HS-27A (cell line): ENCODE measurements at regions not wholly inside any gene's neighbourhood (a gene's known extent, or its start where the extent isn't known, plus 50 kb on each side); places are given as distances from the start of the nearest gene placed in this dataset.

ENCODE experiments used
- DNase-seq: peaks from one replicate; pipeline ENCODE4 v3.0.0-alpha.2; 2012; ENCODE audit warnings: low read depth, missing footprints

- DNase-seq, result no peak
These were observed 365.7 kb downstream of the GATA3 start for GRCh38 chr10:8420182-8420581.

GRCh38 chr10:8424555-8425211 is 370.2 kb downstream of the GATA3 start:
- DNase-seq, result no peak

GRCh38 chr10:8428654-8429053 is 374.2 kb downstream of the GATA3 start:
- no peak for DNase-seq

GRCh38 chr10:8430321-8430720 is 375.8 kb downstream of the GATA3 start:
- DNase-seq, result no peak

GRCh38 chr10:8431511-8431910 is 377.0 kb downstream of the GATA3 start:
- no peak for DNase-seq

GRCh38 chr10:8435186-8436055 is 380.9 kb downstream of the GATA3 start:
- no peak for DNase-seq

GRCh38 chr10:8437896-8438295 is 383.4 kb downstream of the GATA3 start:
- no peak for DNase-seq

GRCh38 chr10:8438603-8439002 is 384.1 kb downstream of the GATA3 start:
- no peak for DNase-seq

- DNase-seq, result no peak
These were observed 384.6 kb downstream of the GATA3 start for GRCh38 chr10:8439040-8439439.

- no peak for DNase-seq
These were observed 390.1 kb downstream of the GATA3 start for GRCh38 chr10:8444630-8445029.

GRCh38 chr10:8445353-8445752 is 390.9 kb downstream of the GATA3 start:
- DNase-seq, result no peak

GRCh38 chr10:8449909-8450308 is 395.4 kb downstream of the GATA3 start:
- no peak for DNase-seq

GRCh38 chr10:8453587-8453986 is 399.1 kb downstream of the GATA3 start:
- DNase-seq, result no peak

GRCh38 chr10:8454357-8454756 is 399.9 kb downstream of the GATA3 start:
- no peak for DNase-seq

- DNase-seq, result no peak
These were observed 400.7 kb downstream of the GATA3 start for GRCh38 chr10:8455181-8455580.

GRCh38 chr10:8456386-8456785 is 401.9 kb downstream of the GATA3 start:
- no peak for DNase-seq

- DNase-seq, result no peak
These were observed 406.1 kb downstream of the GATA3 start for GRCh38 chr10:8460626-8461025.

- DNase-seq, result no peak
These were observed 408.1 kb downstream of the GATA3 start for GRCh38 chr10:8462565-8462964.

GRCh38 chr10:8463853-8464252 is 409.4 kb downstream of the GATA3 start:
- no peak for DNase-seq

GRCh38 chr10:8468477-8468876 is 414.0 kb downstream of the GATA3 start:
- no peak for DNase-seq

GRCh38 chr10:8473205-8473604 is 418.7 kb downstream of the GATA3 start:
- no peak for DNase-seq

GRCh38 chr10:8477300-8477699 is 422.8 kb downstream of the GATA3 start:
- DNase-seq, result no peak

- no peak for DNase-seq
These were observed 427.4 kb downstream of the GATA3 start for GRCh38 chr10:8481718-8482504.
